NT2/D1 (cell line): ENCODE measurements at regions not wholly inside any gene's neighbourhood (a gene's known extent, or its start where the extent isn't known, plus 50 kb on each side); places are given as distances from the start of the nearest gene placed in this dataset.

Experiments used
- DNase-seq: peaks from one replicate; pipeline ENCODE4 v3.0.0-alpha.2; 2011; ENCODE audit warnings: low read depth, low spot score
- H3K27me3 ChIP-seq: 2 replicates; pipeline ENCODE4 v1.6.0; 2011; ENCODE audit warnings: mild to moderate bottlenecking; ENCODE audit not compliant: insufficient read length, insufficient read depth
- H3K36me3 ChIP-seq: 2 replicates; pipeline ENCODE4 v1.6.1; 2011; ENCODE audit warnings: mild to moderate bottlenecking, low read length, mixed read lengths; ENCODE audit not compliant: insufficient read depth, insufficient read length
- H3K4me1 ChIP-seq: 2 replicates; pipeline ENCODE4 v1.5.1; 2011; ENCODE audit not compliant: insufficient read depth, insufficient read length
- H3K4me3 ChIP-seq: 2 replicates; pipeline ENCODE4 v1.5.1; 2011; ENCODE audit warnings: low read depth; ENCODE audit not compliant: insufficient read length
- H3K9ac ChIP-seq: 2 replicates; pipeline ENCODE4 v1.6.0; 2011; ENCODE audit warnings: low read depth; ENCODE audit not compliant: insufficient read length
- H3K9me3 ChIP-seq: 2 replicates; pipeline ENCODE4 v1.5.1; 2011; ENCODE audit warnings: mild to moderate bottlenecking, low read length; ENCODE audit not compliant: insufficient read depth
- SUZ12 ChIP-seq: IDR thresholded peaks from 2 replicates; pipeline ENCODE4 v1.6.1; 2011; ENCODE audit not compliant: insufficient read length, insufficient read depth; ENCODE audit errors: extremely low read depth
- YY1 ChIP-seq: IDR thresholded peaks from 2 replicates; pipeline ENCODE4 v1.6.1; 2011; ENCODE audit not compliant: insufficient read length, insufficient read depth
- ZNF274 ChIP-seq: IDR thresholded peaks from 2 replicates; pipeline ENCODE4 v1.6.1; 2011; ENCODE audit warnings: mild to moderate bottlenecking, low read depth, low read length

GRCh38 chr7:125568799-125569198, 639.2 kb upstream of the POT1 start:
- no peaks in the 10 kb centered on the region for H3K9me3 ChIP-seq
- no peaks in the 10 kb centered on the region for H3K36me3 ChIP-seq
- no peak overlapping the region for H3K9ac ChIP-seq
- H3K4me3 ChIP-seq, result no peak overlapping the region
- H3K4me1 ChIP-seq, result no peaks in the 10 kb centered on the region
- no peak for DNase-seq
- no peaks in the 10 kb centered on the region for H3K27me3 ChIP-seq
- no peak for TF ChIP-seq SUZ12
- TF ChIP-seq YY1, result no peak
- TF ChIP-seq ZNF274, result no peak

GRCh38 chr7:125567686-125568085, 638.1 kb upstream of the POT1 start:
- no peak for TF ChIP-seq SUZ12
- no peak for TF ChIP-seq ZNF274
- no peak for TF ChIP-seq YY1
- Histone ChIP-seq H3K36me3 (no peaks in the 10 kb centered on the region), H3K4me1 (no peaks in the 10 kb centered on the region), H3K4me3 (no peak overlapping the region), H3K9me3 (no peaks in the 10 kb centered on the region), H3K27me3 (no peaks in the 10 kb centered on the region), H3K9ac (no peak overlapping the region)
- no peak for DNase-seq

- TF ChIP-seq YY1 (no peak), ZNF274 (no peak), SUZ12 (no peak)
- DNase-seq, result no peak
- Histone ChIP-seq H3K36me3 (no peaks in the 10 kb centered on the region), H3K9me3 (no peaks in the 10 kb centered on the region), H3K4me3 (no peak overlapping the region), H3K9ac (no peak overlapping the region), H3K27me3 (no peaks in the 10 kb centered on the region), H3K4me1 (no peaks in the 10 kb centered on the region)
Observed at GRCh38 chr7:125563964-125564529, 634.4 kb upstream of the POT1 start.

- H3K36me3 ChIP-seq, result no peaks in the 10 kb centered on the region
- no peaks in the 10 kb centered on the region for H3K27me3 ChIP-seq
- H3K9ac ChIP-seq, result no peak overlapping the region
- no peak overlapping the region for H3K4me3 ChIP-seq
- TF ChIP-seq ZNF274, result no peak
- no peak for TF ChIP-seq YY1
- TF ChIP-seq SUZ12, result no peak
- DNase-seq, result no peak
- H3K9me3 ChIP-seq, result no peaks in the 10 kb centered on the region
- no peaks in the 10 kb centered on the region for H3K4me1 ChIP-seq
Observed at GRCh38 chr7:125563557-125563956, 633.9 kb upstream of the POT1 start.

- Histone ChIP-seq H3K4me1 (no peaks in the 10 kb centered on the region), H3K27me3 (no peaks in the 10 kb centered on the region), H3K9ac (no peak overlapping the region), H3K9me3 (no peaks in the 10 kb centered on the region), H3K4me3 (no peak overlapping the region), H3K36me3 (no peaks in the 10 kb centered on the region)
- TF ChIP-seq SUZ12 (no peak), YY1 (no peak), ZNF274 (no peak)
- DNase-seq, result no peak
Observed at GRCh38 chr7:125561006-125561405, 631.4 kb upstream of the POT1 start.

DNA sequence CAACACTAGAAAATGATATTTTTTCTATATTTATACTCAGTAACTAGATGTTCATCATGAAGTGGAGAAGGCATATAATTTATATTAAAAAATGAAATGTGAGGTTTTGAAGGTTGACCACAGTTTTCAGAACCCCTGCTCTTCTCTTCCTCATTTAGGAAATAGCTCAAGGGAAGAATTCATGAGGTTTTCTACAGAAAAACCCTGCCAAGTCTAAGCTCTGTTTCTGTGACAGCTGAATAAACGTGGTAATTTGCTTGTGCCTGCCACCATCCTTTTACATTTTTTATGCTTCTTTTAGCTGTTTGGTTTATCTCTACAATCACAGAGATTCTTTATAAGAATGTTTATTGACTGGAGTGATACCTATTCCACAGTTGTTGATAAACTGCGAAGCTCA, 630.3 kb upstream of the POT1 start:
- no peak overlapping the region for H3K4me3 ChIP-seq
- H3K36me3 ChIP-seq, result no peaks in the 10 kb centered on the region
- no peaks in the 10 kb centered on the region for H3K4me1 ChIP-seq
- TF ChIP-seq YY1, result no peak
- no peaks in the 10 kb centered on the region for H3K27me3 ChIP-seq
- no peak for DNase-seq
- H3K9me3 ChIP-seq, result no peaks in the 10 kb centered on the region
- H3K9ac ChIP-seq, result no peak overlapping the region

- TF ChIP-seq ZNF274, result no peak
- no peak for TF ChIP-seq YY1
- TF ChIP-seq SUZ12, result no peak
- no peaks in the 10 kb centered on the region for H3K4me1 ChIP-seq
- H3K9ac ChIP-seq, result no peak overlapping the region
- no peaks in the 10 kb centered on the region for H3K9me3 ChIP-seq
- no peaks in the 10 kb centered on the region for H3K27me3 ChIP-seq
- H3K36me3 ChIP-seq, result no peaks in the 10 kb centered on the region
- no peak for DNase-seq
- no peak overlapping the region for H3K4me3 ChIP-seq
Observed at GRCh38 chr7:125555916-125556315, 626.3 kb upstream of the POT1 start.
